HG03103 (cell line): ENCODE measurements at regions not wholly inside any gene's neighbourhood (a gene's known extent, or its start where the extent isn't known, plus 50 kb on each side); places are given as distances from the start of the nearest gene placed in this dataset.

ENCODE experiments used
- ATAC-seq: cut with Tn5 transposase; IDR thresholded peaks from one replicate; pipeline ENCODE4 v1.9.1; 2021; ENCODE audit warnings: low read depth; ENCODE audit not compliant: unreplicated experiment

GRCh38 chr5:97907646-97908400 is 724.8 kb upstream of the RIOK2 start:
- no peak for ATAC-seq

GRCh38 chr5:97909541-97909940 is 726.5 kb upstream of the RIOK2 start:
- ATAC-seq, result no peak

GRCh38 chr5:97914483-97914882 is 731.4 kb upstream of the RIOK2 start:
- ATAC-seq, result no peak

GRCh38 chr5:97915106-97915505 is 732.1 kb upstream of the RIOK2 start:
- no peak for ATAC-seq

GRCh38 chr5:97918057-97918456 is 735.0 kb upstream of the RIOK2 start:
- ATAC-seq, result no peak

GRCh38 chr5:97918620-97919019 is 735.6 kb upstream of the RIOK2 start:
- ATAC-seq, result no peak

- ATAC-seq, result no peak
Measured at GRCh38 chr5:97919719-97920118, 736.7 kb upstream of the RIOK2 start.

GRCh38 chr5:97922776-97923175 is 739.7 kb upstream of the RIOK2 start:
- no peak for ATAC-seq

- ATAC-seq, result no peak
Measured at GRCh38 chr5:97923496-97923895, 740.4 kb upstream of the RIOK2 start.

GRCh38 chr5:97923997-97924396 is 741.0 kb upstream of the RIOK2 start:
- ATAC-seq, result no peak

- ATAC-seq, result no peak
Measured at GRCh38 chr5:97929383-97929782, 746.3 kb upstream of the RIOK2 start.

- ATAC-seq, result no peak
Measured at GRCh38 chr5:97931829-97932228, 748.8 kb upstream of the RIOK2 start.

- ATAC-seq, result no peak
Measured at GRCh38 chr5:97936231-97936630, 753.2 kb upstream of the RIOK2 start.

GRCh38 chr5:97937846-97938245 is 754.8 kb upstream of the RIOK2 start:
- ATAC-seq, result no peak

GRCh38 chr5:97943036-97943435 is 760.0 kb upstream of the RIOK2 start:
- no peak for ATAC-seq

- no peak for ATAC-seq
Measured at GRCh38 chr5:97951139-97951538, 768.1 kb upstream of the RIOK2 start.

- ATAC-seq, result no peak
Measured at GRCh38 chr5:97955450-97955849, 772.4 kb upstream of the RIOK2 start.

GRCh38 chr5:97967292-97967691 is 784.2 kb upstream of the RIOK2 start:
- ATAC-seq, result no peak

- no peak for ATAC-seq
Measured at GRCh38 chr5:97968346-97968745, 785.3 kb upstream of the RIOK2 start.

GRCh38 chr5:97979740-97980139 is 793.7 kb upstream of the RGMB start:
- ATAC-seq, result no peak

GRCh38 chr5:97980291-97980690 is 793.2 kb upstream of the RGMB start:
- no peak for ATAC-seq

GRCh38 chr5:97986069-97986468 is 787.4 kb upstream of the RGMB start:
- no peak for ATAC-seq

GRCh38 chr5:97991236-97991635 is 782.2 kb upstream of the RGMB start:
- no peak for ATAC-seq
